Heart left ventricle (tissue), 16 donors: ENCODE measurements at regions not wholly inside any gene's neighbourhood (a gene's known extent, or its start where the extent isn't known, plus 50 kb on each side); places are given as distances from the start of the nearest gene placed in this dataset.
A peak's percentile ranks its signal among the peaks of the same experiment; 100 is the strongest.

Experiments used
- ATAC-seq, 4 donors: fragments of 200-7000 bp; cut with Tn5 transposase; one replicate each; pipeline ENCODE4 v1.9.1; 2020 to 2022; ENCODE audit warnings: moderate library complexity in 4 of 4, mild to moderate bottlenecking in 3 of 4, moderate number of reproducible peaks in 1 of 4
- DNase-seq, 5 donors: peaks; one replicate each; pipeline ENCODE4 v3.0.0-alpha.2; 2020
- H3K27ac ChIP-seq, 12 donors: fragments of 200-600 bp; sonication (generic) in 4 of 12; one replicate each; pipeline versions ENCODE4 v1.5.0 to v1.8.0; 2016 to 2022; ENCODE audit warnings: mild to moderate bottlenecking in 2 of 12
- H3K27me3 ChIP-seq, 9 donors: fragments of 200-600 bp; sonication (generic) in 2 of 9; one replicate each; pipeline versions ENCODE4 v1.5.1 to v1.8.0; 2016 to 2022; ENCODE audit warnings: mild to moderate bottlenecking in 3 of 9
- H3K36me3 ChIP-seq, 9 donors: fragments of 200-600 bp; sonication (generic) in 2 of 9; one replicate each; pipeline versions ENCODE4 v1.5.0 to v1.8.0; 2018 to 2022; ENCODE audit warnings: mild to moderate bottlenecking in 2 of 9
- H3K4me1 ChIP-seq, 12 donors: fragments of 200-600 bp; sonication (generic) in 4 of 12; one replicate each; pipeline versions ENCODE4 v1.5.0 to v1.8.0; 2016 to 2022; ENCODE audit warnings: mild to moderate bottlenecking in 3 of 12
- H3K4me3 ChIP-seq, 12 donors: fragments of 200-600 bp; sonication (generic) in 4 of 12; one replicate each; pipeline versions ENCODE4 v1.5.0 to v1.8.0; 2017 to 2022; ENCODE audit warnings: mild to moderate bottlenecking in 9 of 12, moderate library complexity in 4 of 12
- H3K9me3 ChIP-seq, 12 donors: fragments of 200-600 bp; sonication (generic) in 4 of 12; one replicate each; pipeline versions ENCODE4 v1.5.0 to v1.8.0; 2016 to 2022; ENCODE audit warnings: mild to moderate bottlenecking in 1 of 12
- CTCF ChIP-seq, 12 donors: fragments of 200-600 bp; sonication (generic) in 4 of 12; IDR thresholded peaks; one replicate each; pipeline versions ENCODE4 v1.5.0 to v1.8.0; 2018 to 2022; ENCODE audit warnings: antibody characterized with exemption in 12 of 12, mild to moderate bottlenecking in 5 of 12
- POLR2A ChIP-seq, 2 donors: fragments of 450-650 bp; IDR thresholded peaks; one replicate each; pipeline ENCODE4 v1.6.1; 2017; ENCODE audit warnings: antibody characterized with exemption in 2 of 2, mild to moderate bottlenecking in 2 of 2, moderate library complexity in 2 of 2
- WGBS, 4 donors: extraction: QIAGEN DNeasy Blood & Tissue Kit in 2 of 4; methylation state at CpG; one replicate each; pipeline versions ENCODE4 v1.1.5 to v1.1.7; 2013 to 2018; 5-methylcytosine and 5-hydroxymethylcytosine counted together
- intact Hi-C, 10 donors: fragments of 100-400 bp; cut with DNase I; formaldehyde crosslinking; loops; one replicate each; pipeline versions ENCODE4 v1.11.1 to v1.14.2; 2022
- donor health status: ischemic (EF 13 %, LVEDD 7.1; RV severe dilation, severe dysfunction).
- donor health status: healthy with polysubstance abuse.
- donor health status: DM: no; HTN: yes; CAD: no.
- donor health status: DM: no; HTN: no; CAD: no.
- donor health status: ischemic (EF 25% LVEDD 6.9; RV normal size, moderate dysfunction).
- donor health status: ischemic (EF 25% LVEDD 5.7; RV mildly dilated, moderate dysfunction).
- donor health status: healthy.
- donor health status: DM: yes; HTN: yes; CAD: no.
- donor health status: ischemic (EF 35%, LVEDD 5.7; RV mildly dilated, moderate dysfunction).
- donor health status: nonischemic (EF 11% LVEDD 7.7; RV severe dilation, severe dysfunction).
- donor health status: DM: yes; HTN: yes; CAD: no.
- donor health status: PGD.
- donor health status: ischemic (EF 29% LVEDD 5.4; RV normal size, mild dysfunction).
- donor health status: nonischemic (EF 23%, LVEDD 6.1; RV moderate dilation, normal function).

- H3K27ac ChIP-seq: peak overlapping the region in 1 of 12 donors; percentile 27
- no peak for DNase-seq
- peaks cover 0 to 23% (median 13%) of the 10 kb centered on the region in 12 donors for H3K4me1 ChIP-seq
- WGBS, 4 donors: 65 to 87% (median 82%) methylated on average over 4 to 10 of the region's 10 CpGs
- no peaks in the 10 kb centered on the region for H3K9me3 ChIP-seq
- no peaks in the 10 kb centered on the region for H3K36me3 ChIP-seq
- ATAC-seq: no peak
- no peaks in the 10 kb centered on the region for H3K27me3 ChIP-seq
- intact Hi-C loops: no loop called here
- TF ChIP-seq POLR2A (IDR thresholded peaks at IDR 0.05): no peak
- no peak for TF ChIP-seq CTCF (IDR thresholded peaks at IDR 0.05)
- H3K4me3 ChIP-seq: no peak overlapping the region
These were observed 456.7 kb upstream of the HS6ST1 start for GRCh38 chr2:128775217-128775913.

GRCh38 chr2:128775914-128776285 lies 457.2 kb upstream of the HS6ST1 start:
- H3K27me3 ChIP-seq: no peaks in the 10 kb centered on the region
- DNase-seq (no peak), ATAC-seq (no peak)
- H3K36me3 ChIP-seq: no peaks in the 10 kb centered on the region
- H3K9me3 ChIP-seq: no peaks in the 10 kb centered on the region
- 95 to 99% (median 97%) methylated on average over 4 of the region's 4 CpGs for WGBS, 4 donors
- no peak overlapping the region for H3K27ac ChIP-seq
- TF ChIP-seq POLR2A (IDR thresholded peaks at IDR 0.05): no peak
- no peak for TF ChIP-seq CTCF (IDR thresholded peaks at IDR 0.05)
- no peak overlapping the region for H3K4me3 ChIP-seq
- intact Hi-C loops: no loop called here
- H3K4me1 ChIP-seq: peaks cover 0 to 23% (median 13%) of the 10 kb centered on the region in 12 donors

- Histone ChIP-seq H3K9me3 (no peaks in the 10 kb centered on the region), H3K27me3 (no peaks in the 10 kb centered on the region), H3K4me3 (no peak overlapping the region), H3K27ac (no peak overlapping the region), H3K4me1 (peaks cover 0 to 23% (median 13%) of the 10 kb centered on the region in 12 donors), H3K36me3 (no peaks in the 10 kb centered on the region)
- intact Hi-C loops: no loop called here
- ATAC-seq (no peak), DNase-seq (no peak)
- TF ChIP-seq POLR2A (IDR thresholded peaks at IDR 0.05) (no peak), CTCF (IDR thresholded peaks at IDR 0.05) (no peak)
- 89 to 90% (median 89%) methylated on average over 15 of the region's 15 CpGs for WGBS, 4 donors
These were observed 458.0 kb upstream of the HS6ST1 start for GRCh38 chr2:128776461-128777195.

GRCh38 chr2:128777196-128778035 lies 458.7 kb upstream of the HS6ST1 start:
- intact Hi-C loops: no loop called here
- H3K4me1 ChIP-seq: peaks cover 0 to 23% (median 13%) of the 10 kb centered on the region in 12 donors
- 82 to 90% (median 85%) methylated on average over 20 of the region's 20 CpGs for WGBS, 4 donors
- no peaks in the 10 kb centered on the region for H3K9me3 ChIP-seq
- H3K36me3 ChIP-seq: no peaks in the 10 kb centered on the region
- no peak for ATAC-seq
- peak in 1 of 5 donors; percentile 10 for DNase-seq
- no peaks in the 10 kb centered on the region for H3K27me3 ChIP-seq
- no peak for TF ChIP-seq CTCF (IDR thresholded peaks at IDR 0.05)
- TF ChIP-seq POLR2A (IDR thresholded peaks at IDR 0.05): no peak
- no peak overlapping the region for H3K4me3 ChIP-seq
- H3K27ac ChIP-seq: no peak overlapping the region
